Stomach (tissue), 8 donors: ENCODE measurements at regions not wholly inside any gene's neighbourhood (a gene's known extent, or its start where the extent isn't known, plus 50 kb on each side); places are given as distances from the start of the nearest gene placed in this dataset.

ENCODE experiments used
- DNase-seq, 2 donors: peaks; one replicate each; pipeline versions ENCODE4 v3.0.0 to v3.0.0-alpha.2; 2013 to 2019
- H3K27ac ChIP-seq, 5 donors: fragments of 200-600 bp in 4 of 5; sonication (generic) in 4 of 5; one replicate each; pipeline ENCODE4 v1.5.1; 2013 to 2019; ENCODE audit warnings: mild to moderate bottlenecking in 1 of 5, moderate library complexity in 1 of 5
- H3K27me3 ChIP-seq, 3 donors: fragments of 200-600 bp; sonication (generic); one replicate each; pipeline ENCODE4 v1.5.1; 2017 to 2019; ENCODE audit warnings: mixed run types in 1 of 3
- H3K36me3 ChIP-seq, 4 donors: fragments of 200-600 bp; sonication (generic); 1 replicate in 3 of 4; 2 replicates in 1 of 4; pipeline ENCODE4 v1.5.1; 2016 to 2019
- H3K4me1 ChIP-seq, 4 donors: fragments of 200-600 bp; sonication (generic); one replicate each; pipeline ENCODE4 v1.5.1; 2016 to 2019
- H3K4me3 ChIP-seq, 4 donors: fragments of 200-600 bp; sonication (generic) in 3 of 4; one replicate each; pipeline ENCODE4 v1.5.1; 2016 to 2019; ENCODE audit warnings: mild to moderate bottlenecking in 1 of 4
- H3K9me3 ChIP-seq, 4 donors: fragments of 200-600 bp; sonication (generic); one replicate each; pipeline ENCODE4 v1.5.1; 2016 to 2019
- CTCF ChIP-seq, 7 experiments: fragments of 450-650 bp in 4 of 7; fragments of 200-600 bp in 3 of 7; sonication (generic) in 3 of 7; IDR thresholded peaks; one replicate each; pipeline ENCODE4 v1.5.1; 2016 to 2019; ENCODE audit warnings: antibody characterized with exemption in 7 of 7, control low read depth in 2 of 7, mild to moderate bottlenecking in 1 of 7
- EP300 ChIP-seq: sonication (generic); formaldehyde crosslinking; IDR thresholded peaks from one replicate; pipeline ENCODE4 v1.6.1; 2017; ENCODE audit warnings: antibody characterized with exemption
- POLR2A ChIP-seq, 4 donors: fragments of 450-650 bp; IDR thresholded peaks; one replicate each; pipeline ENCODE4 v1.6.1; 2016; ENCODE audit warnings: antibody characterized with exemption in 4 of 4, control low read depth in 2 of 4, mild to moderate bottlenecking in 1 of 4, moderate library complexity in 1 of 4
- POLR2AphosphoS5 ChIP-seq, 3 donors: sonication (generic); formaldehyde crosslinking; IDR thresholded peaks; one replicate each; pipeline ENCODE4 v1.6.1; 2016; ENCODE audit warnings: antibody characterized with exemption in 3 of 3
- WGBS, 5 donors: extraction: QIAGEN DNeasy Blood & Tissue Kit in 3 of 5; methylation state at CpG; one replicate each; pipeline versions ENCODE4 v1.1.5 to v1.1.7; 2013 to 2018; 5-methylcytosine and 5-hydroxymethylcytosine counted together
- intact Hi-C: fragments of 100-400 bp; cut with DNase I; formaldehyde crosslinking; loops from one replicate; pipeline ENCODE4 v1.15.1; 2023; ENCODE audit warnings: low total_unique reads
- donor health status: healthy with polysubstance abuse.
- donor health status: Bipolar disorder and iron deficiency.
- donor health status: healthy.

DNA sequence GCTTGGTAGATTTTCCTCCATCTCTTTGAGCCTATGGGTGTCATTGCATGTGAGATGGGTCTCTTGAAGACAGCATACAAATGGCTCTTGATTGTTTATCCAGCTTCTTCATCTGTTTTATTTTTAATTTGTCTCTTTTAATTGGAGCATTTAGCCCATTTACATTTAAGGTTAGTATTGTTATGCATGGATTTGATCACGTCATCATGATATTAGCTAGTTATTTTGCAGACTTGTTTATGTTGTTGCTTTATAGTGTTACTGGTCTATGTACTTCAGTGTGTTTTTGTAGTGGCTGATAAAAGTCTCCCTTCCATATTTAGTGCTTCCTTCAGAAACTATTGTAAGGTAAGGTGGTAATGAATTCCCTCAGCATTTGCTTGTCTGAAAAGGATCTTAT lies 78.6 kb upstream of the RGMB start:
- intact Hi-C loops, result no loop called here
- no peaks in the 10 kb centered on the region for H3K4me1 ChIP-seq
- no peak overlapping the region for H3K4me3 ChIP-seq
- 82 to 94% (median 91%) methylated on average over 1 of the region's 1 CpG for WGBS, 5 donors
- peaks cover 0 to 42% (median 20%) of the 10 kb centered on the region in 4 donors for H3K9me3 ChIP-seq
- H3K27me3 ChIP-seq, result no peaks in the 10 kb centered on the region
- DNase-seq, result no peak
- no peaks in the 10 kb centered on the region for H3K36me3 ChIP-seq
- no peak for TF ChIP-seq POLR2AphosphoS5 (IDR thresholded peaks at IDR 0.05)
- no peak for TF ChIP-seq CTCF (IDR thresholded peaks at IDR 0.05)
- no peak for TF ChIP-seq EP300
- TF ChIP-seq POLR2A (IDR thresholded peaks at IDR 0.05), result no peak
- no peak overlapping the region for H3K27ac ChIP-seq

GRCh38 chr5:98698359-98698758 lies 75.1 kb upstream of the RGMB start:
- Histone ChIP-seq H3K4me3 (no peak overlapping the region), H3K27me3 (no peaks in the 10 kb centered on the region), H3K36me3 (no peaks in the 10 kb centered on the region), H3K9me3 (peaks cover 0 to 32% (median 15%) of the 10 kb centered on the region in 4 donors), H3K4me1 (no peaks in the 10 kb centered on the region), H3K27ac (no peak overlapping the region)
- intact Hi-C loops, result no loop called here
- TF ChIP-seq EP300 (no peak), CTCF (IDR thresholded peaks at IDR 0.05) (no peak), POLR2A (IDR thresholded peaks at IDR 0.05) (no peak), POLR2AphosphoS5 (IDR thresholded peaks at IDR 0.05) (no peak)
- DNase-seq, result no peak

- 88 to 100% (median 92%) methylated on average over 2 of the region's 2 CpGs for WGBS, 5 donors
Measured at GRCh38 chr5:98700730-98701129, 72.7 kb upstream of the RGMB start.

DNA sequence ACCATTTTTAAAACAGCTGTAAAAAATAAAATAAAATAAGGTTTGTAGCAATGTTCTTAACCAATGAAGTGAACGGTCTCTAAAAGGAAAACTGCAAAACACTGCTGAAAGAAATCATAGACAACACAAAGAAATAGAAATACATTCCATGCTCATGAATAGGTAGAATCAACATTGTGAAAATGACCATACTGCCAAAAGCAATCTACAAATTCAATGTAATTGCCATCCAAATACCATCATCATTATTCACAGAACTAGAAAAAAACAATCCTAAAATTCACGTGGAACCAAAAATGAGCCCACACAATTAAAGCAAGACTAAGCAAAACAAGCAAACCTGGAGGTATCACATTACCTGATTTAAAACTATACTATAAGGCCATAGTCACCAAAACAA lies 67.6 kb upstream of the RGMB start:
- H3K27me3 ChIP-seq, result no peaks in the 10 kb centered on the region
- no peak for DNase-seq
- no peaks in the 10 kb centered on the region for H3K36me3 ChIP-seq
- WGBS, 5 donors, result 89 to 96% (median 92%) methylated on average over 2 of the region's 2 CpGs
- TF ChIP-seq EP300 (no peak), POLR2AphosphoS5 (IDR thresholded peaks at IDR 0.05) (no peak), POLR2A (IDR thresholded peaks at IDR 0.05) (no peak), CTCF (IDR thresholded peaks at IDR 0.05) (no peak)
- H3K9me3 ChIP-seq, result peaks cover 0 to 8% (median 6%) of the 10 kb centered on the region in 4 donors
- intact Hi-C loops, result no loop called here
- H3K27ac ChIP-seq, result no peak overlapping the region
- no peak overlapping the region for H3K4me3 ChIP-seq
- H3K4me1 ChIP-seq, result no peaks in the 10 kb centered on the region

More at GRCh38 chr5:98700730-98701129, 72.7 kb upstream of the RGMB start:
- intact Hi-C loops, result no loop called here
- H3K9me3 ChIP-seq, result peaks cover 0 to 14% (median 9%) of the 10 kb centered on the region in 4 donors
- no peak overlapping the region for H3K27ac ChIP-seq
- no peaks in the 10 kb centered on the region for H3K36me3 ChIP-seq
- DNase-seq, result no peak
- H3K4me3 ChIP-seq, result no peak overlapping the region
- no peaks in the 10 kb centered on the region for H3K27me3 ChIP-seq
- H3K4me1 ChIP-seq, result no peaks in the 10 kb centered on the region
- no peak for TF ChIP-seq CTCF (IDR thresholded peaks at IDR 0.05)
- TF ChIP-seq POLR2A (IDR thresholded peaks at IDR 0.05), result no peak
- TF ChIP-seq EP300, result no peak
- no peak for TF ChIP-seq POLR2AphosphoS5 (IDR thresholded peaks at IDR 0.05)
